Right kidney (tissue), 1 donor: ENCODE measurements at regions not wholly inside any gene's neighbourhood (a gene's known extent, or its start where the extent isn't known, plus 50 kb on each side); places are given as distances from the start of the nearest gene placed in this dataset.

Experiments
- DNase-seq: peaks from one replicate; pipeline ENCODE4 v3.0.0-alpha.2; 2016

DNA sequence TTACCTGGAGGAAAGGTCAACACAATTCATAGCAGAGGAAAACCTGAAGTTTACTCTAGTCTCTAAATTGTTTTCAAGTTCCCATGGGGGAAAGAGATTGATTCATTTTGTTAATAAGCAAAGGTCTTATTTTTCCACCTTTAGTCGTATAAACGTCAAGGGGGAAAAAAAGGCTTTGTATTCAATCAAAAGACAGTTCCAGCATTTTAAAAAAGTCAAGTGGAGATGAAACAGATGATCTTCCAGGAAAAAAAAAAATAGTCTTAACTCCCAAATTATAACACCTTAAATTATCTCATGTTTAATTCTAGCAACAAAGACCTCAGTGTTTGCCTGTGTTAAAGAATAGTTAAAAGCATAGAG lies 140.5 kb downstream of the TOMM20 start:
- no peak for DNase-seq

GRCh38 chr1:234987415-234988154 lies 141.1 kb downstream of the TOMM20 start:
- DNase-seq = peak; percentile 76

- DNase-seq = no peak
These were observed 141.8 kb downstream of the TOMM20 start for GRCh38 chr1:234986750-234987414.

DNA sequence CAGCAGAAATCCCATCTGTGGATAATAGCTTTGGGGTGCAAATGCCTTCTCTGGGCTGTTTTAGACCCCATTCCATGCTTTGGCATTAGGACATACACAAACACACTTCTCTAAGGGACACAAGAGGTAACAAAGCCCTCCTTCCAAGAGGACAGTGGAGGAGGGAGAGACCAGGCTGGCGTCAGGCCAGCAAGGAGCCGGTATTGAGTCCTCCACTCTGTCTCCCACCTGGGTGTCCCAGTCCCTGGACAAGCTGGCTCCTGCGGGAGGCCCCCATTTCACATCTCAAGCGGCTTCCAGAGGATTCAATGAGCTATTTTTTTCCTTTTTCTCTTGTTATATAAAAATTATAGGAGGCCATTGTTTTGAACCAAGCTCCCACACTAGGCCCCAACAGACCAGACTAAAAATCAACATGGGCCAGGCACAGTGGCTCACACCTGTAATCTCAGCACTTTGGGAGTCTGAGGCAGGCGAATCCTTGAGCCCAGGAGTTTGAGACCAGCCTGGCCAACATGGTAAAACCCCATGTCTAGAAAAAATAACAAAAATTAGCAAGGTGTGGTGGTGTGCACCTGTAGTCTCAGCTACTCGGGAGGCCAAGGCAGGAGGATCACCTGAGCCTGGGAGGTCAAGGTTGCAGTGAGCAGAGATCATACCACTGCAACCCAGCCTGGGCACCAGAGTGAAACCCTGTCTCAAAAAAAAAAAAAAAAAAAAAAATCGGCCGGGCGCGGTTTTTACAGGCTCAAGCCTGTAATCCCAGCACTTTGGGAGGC lies 142.9 kb downstream of the TOMM20 start:
- DNase-seq = no peak

GRCh38 chr1:234985007-234985370 lies 143.6 kb downstream of the TOMM20 start:
- DNase-seq = no peak

GRCh38 chr1:234983564-234984238 lies 144.9 kb downstream of the TOMM20 start:
- no peak for DNase-seq

DNA sequence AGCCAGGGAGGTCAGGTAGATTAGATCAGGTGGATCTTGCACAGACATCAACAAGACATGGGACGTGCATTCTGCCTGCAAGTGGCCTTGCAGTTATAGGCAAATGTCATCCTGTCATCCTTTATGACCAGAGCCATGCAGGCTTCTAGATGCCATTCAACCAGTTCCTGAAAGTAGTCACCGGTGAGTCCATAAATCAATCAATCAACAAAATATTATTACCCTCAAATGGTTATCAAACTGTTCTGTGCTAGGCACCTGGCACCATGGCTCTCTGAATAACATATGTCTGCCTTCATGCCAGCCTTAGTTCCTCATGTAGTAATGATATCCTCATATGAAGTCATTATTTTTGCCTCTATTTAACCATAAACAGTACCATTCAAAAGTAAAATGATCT lies 146.9 kb downstream of the TOMM20 start:
- DNase-seq = no peak

GRCh38 chr1:234980645-234981396 lies 147.8 kb downstream of the TOMM20 start:
- peak; percentile 60 for DNase-seq

- no peak for DNase-seq
These were observed 148.4 kb downstream of the TOMM20 start for GRCh38 chr1:234980291-234980644.

GRCh38 chr1:234979296-234980279 lies 149.0 kb downstream of the TOMM20 start:
- DNase-seq = no peak

DNA sequence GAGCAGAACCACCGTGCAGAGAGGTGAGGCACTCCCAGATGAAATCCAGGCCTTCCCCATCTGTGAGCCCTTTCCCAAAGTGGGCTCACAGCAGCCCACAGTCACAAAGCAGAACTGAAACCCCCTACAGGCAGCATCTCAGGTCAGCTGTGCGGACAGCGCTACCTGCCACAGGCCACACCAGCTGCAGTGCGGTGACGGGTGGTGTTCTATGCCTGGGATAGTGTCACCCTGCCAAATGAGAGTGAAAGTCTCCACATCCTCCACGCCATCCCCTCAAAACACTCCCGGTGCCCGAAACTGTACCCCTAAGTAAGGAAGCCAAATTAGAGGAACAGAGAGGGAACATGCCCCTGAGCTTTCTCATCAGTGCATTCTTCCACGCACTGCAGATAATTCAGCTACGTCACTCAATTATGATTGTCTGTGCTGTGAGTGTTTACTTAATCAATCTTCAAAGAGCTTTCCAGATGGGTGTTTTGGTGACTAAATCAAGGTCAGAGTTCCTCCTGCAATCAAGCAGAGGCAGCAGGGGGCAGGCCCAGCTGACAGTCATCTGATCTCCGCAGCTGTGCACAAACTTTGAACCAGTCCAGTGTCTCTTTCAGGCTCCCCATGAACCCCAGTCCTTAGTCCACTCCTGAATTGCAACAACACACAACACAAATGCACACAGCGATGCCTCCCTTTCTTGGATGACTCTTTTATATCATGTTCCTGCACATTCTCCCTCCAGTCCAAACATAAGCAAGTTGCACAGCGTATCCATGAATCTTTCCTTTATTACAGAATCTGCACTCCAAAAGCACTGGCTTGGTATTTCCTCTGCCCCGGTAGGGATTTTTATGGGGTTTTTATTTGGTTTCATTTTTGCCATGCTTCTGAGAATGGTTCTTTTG lies 150.0 kb downstream of the TOMM20 start:
- DNase-seq = peak; percentile 56

- no peak for DNase-seq
These were observed 150.7 kb downstream of the TOMM20 start for GRCh38 chr1:234977875-234978396.

DNA sequence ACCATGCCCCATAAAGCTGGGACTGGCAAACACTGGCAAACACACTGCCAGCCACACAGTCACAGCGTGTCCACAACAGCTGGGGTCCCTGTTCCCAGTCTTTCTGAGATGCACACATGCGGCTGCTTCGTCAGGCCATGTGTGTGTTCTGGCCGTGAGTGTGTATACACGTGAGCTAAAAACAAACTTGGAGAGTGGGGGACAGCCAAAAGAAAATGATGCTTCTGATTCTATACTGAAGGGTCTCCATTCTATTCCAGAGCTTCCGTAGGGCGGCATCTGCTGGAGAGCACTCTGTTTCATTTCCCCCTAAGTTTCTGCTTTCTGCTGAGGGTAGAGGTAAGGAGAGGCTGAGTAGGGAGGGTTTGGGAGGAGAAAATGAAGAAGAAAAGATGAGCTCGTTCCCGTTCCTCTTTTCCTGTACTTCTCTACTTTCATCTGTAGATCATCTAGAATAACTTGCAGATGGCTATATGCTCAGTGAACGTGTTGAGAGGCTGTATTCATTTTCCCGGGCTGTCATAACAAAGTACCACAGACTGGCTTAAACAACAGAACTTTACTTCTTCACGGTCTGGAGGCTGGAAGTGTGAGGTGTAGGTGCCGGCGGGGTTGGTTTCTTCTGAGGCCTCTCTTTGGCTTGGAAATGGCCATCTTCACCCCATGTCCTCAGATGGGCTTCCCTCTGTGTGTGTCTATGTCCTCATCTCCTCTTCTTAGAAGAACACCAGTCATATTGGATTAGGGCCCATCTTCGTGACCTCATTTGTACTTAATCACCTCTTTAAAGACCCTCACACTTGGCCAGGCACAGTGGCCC lies 151.6 kb downstream of the TOMM20 start:
- DNase-seq = no peak

- DNase-seq = no peak
These were observed 152.4 kb downstream of the TOMM20 start for GRCh38 chr1:234975941-234976860.

GRCh38 chr1:234975122-234975940 lies 153.3 kb downstream of the TOMM20 start:
- DNase-seq = no peak

DNA sequence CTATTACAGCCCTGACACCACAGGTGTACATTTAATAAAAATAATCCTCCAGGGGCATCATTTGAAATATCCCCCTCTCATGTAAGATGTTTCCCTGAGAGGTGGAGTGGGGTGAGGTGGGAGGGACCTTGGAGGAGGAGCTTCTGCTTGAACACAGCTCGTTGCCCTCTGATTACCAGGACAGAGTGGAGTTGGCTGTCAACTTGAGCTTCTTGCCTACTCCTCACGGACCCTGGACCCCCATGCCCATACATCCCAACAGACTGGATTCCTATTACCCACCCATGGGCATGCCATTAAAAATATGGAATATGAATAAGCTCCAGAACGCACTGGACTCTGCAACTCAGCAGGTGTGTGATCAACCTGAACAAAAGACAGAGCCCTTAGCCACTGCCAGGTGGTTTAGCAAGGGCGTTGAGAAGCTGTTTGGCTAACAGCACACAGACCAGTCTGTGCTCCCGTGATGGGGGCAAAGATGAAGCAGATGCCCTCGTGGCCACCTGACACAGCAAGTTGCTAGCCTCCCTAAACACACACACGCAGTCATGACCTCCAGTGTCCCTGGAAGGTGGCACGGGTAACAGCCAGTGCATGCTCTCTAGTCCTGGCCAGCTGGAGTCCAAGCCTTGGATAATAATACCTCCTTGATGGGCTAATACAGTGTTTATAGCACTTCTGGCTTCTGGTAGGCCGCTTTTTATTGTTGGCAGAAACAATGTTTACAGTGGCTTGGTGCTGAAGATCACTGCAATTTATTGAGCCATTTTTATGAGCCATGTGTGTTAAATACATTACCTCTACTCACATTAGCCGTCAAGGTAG lies 155.0 kb downstream of the TOMM20 start:
- DNase-seq = peak; percentile 37
